ENCODE measurements at regions not wholly inside any gene's neighbourhood (a gene's known extent, or its start where the extent isn't known, plus 50 kb on each side); places are given as distances from the start of the nearest gene placed in this dataset.

- TF ChIP-seq, protein P1, sequence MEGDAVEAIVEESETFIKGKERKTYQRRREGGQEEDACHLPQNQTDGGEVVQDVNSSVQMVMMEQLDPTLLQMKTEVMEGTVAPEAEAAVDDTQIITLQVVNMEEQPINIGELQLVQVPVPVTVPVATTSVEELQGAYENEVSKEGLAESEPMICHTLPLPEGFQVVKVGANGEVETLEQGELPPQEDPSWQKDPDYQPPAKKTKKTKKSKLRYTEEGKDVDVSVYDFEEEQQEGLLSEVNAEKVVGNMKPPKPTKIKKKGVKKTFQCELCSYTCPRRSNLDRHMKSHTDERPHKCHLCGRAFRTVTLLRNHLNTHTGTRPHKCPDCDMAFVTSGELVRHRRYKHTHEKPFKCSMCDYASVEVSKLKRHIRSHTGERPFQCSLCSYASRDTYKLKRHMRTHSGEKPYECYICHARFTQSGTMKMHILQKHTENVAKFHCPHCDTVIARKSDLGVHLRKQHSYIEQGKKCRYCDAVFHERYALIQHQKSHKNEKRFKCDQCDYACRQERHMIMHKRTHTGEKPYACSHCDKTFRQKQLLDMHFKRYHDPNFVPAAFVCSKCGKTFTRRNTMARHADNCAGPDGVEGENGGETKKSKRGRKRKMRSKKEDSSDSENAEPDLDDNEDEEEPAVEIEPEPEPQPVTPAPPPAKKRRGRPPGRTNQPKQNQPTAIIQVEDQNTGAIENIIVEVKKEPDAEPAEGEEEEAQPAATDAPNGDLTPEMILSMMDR (IDR thresholded peaks at IDR 0.05; ENCODE audit: low read depth, low read length, poor library complexity, severe bottlenecking) = no peak
- no peak for TF ChIP-seq EZH2phosphoT487 (IDR thresholded peaks at IDR 0.05; ENCODE audit: borderline replicate concordance, low read length)
Observed at GRCh38 chr9:18347386-18348082, 126.4 kb upstream of the ADAMTSL1 start.

All from DOHH2 (cell line).